22Rv1 (cell line): ENCODE measurements at regions not wholly inside any gene's neighbourhood (a gene's known extent, or its start where the extent isn't known, plus 50 kb on each side); places are given as distances from the start of the nearest gene placed in this dataset.

Source experiments
- H3K27ac ChIP-seq: fragments of 450-650 bp; 2 replicates; pipeline ENCODE4 v1.5.1; 2017
- CTCF ChIP-seq: fragments of 450-650 bp; IDR thresholded peaks from 2 replicates; pipeline ENCODE4 v1.5.1; 2017; ENCODE audit warnings: mild to moderate bottlenecking
- ZFX ChIP-seq: fragments of 450-650 bp; IDR thresholded peaks from 2 replicates; pipeline ENCODE4 v1.6.1; 2017; ENCODE audit warnings: antibody characterized with exemption, borderline replicate concordance

- TF ChIP-seq ZFX (no peak), CTCF (no peak)
- H3K27ac ChIP-seq, result no peak overlapping the region
Measured at GRCh38 chr6:155791891-155792290, 336.3 kb upstream of the NOX3 start.

GRCh38 chr6:155791186-155791585, 335.5 kb upstream of the NOX3 start:
- no peak for TF ChIP-seq CTCF
- no peak for TF ChIP-seq ZFX
- H3K27ac ChIP-seq, result no peak overlapping the region

- TF ChIP-seq ZFX, result no peak
- no peak for TF ChIP-seq CTCF
- no peak overlapping the region for H3K27ac ChIP-seq
Measured at GRCh38 chr6:155787168-155787567, 331.5 kb upstream of the NOX3 start.

- H3K27ac ChIP-seq, result no peak overlapping the region
- TF ChIP-seq ZFX (no peak), CTCF (no peak)
Measured at GRCh38 chr6:155786528-155786927, 330.9 kb upstream of the NOX3 start.

- TF ChIP-seq ZFX (no peak), CTCF (no peak)
- no peak overlapping the region for H3K27ac ChIP-seq
Measured at GRCh38 chr6:155782739-155783459, 327.3 kb upstream of the NOX3 start.

- no peak overlapping the region for H3K27ac ChIP-seq
- no peak for TF ChIP-seq CTCF
- TF ChIP-seq ZFX, result no peak
Measured at GRCh38 chr6:155782320-155782731, 326.7 kb upstream of the NOX3 start.

- TF ChIP-seq ZFX, result no peak
- TF ChIP-seq CTCF, result no peak
- no peak overlapping the region for H3K27ac ChIP-seq
Measured at GRCh38 chr6:155779456-155779855, 323.8 kb upstream of the NOX3 start.
